CD8-positive, alpha-beta memory T cell (primary cell): ENCODE measurements at regions not wholly inside any gene's neighbourhood (a gene's known extent, or its start where the extent isn't known, plus 50 kb on each side); places are given as distances from the start of the nearest gene placed in this dataset.
"Not testable (repeated sequence)": the region's sequence is repeated elsewhere in the genome, so short reads cannot be mapped to it uniquely, and the experiment has no call there.

Source experiments
- CTCF ChIA-PET: fragments of 350-600 bp; sonication (Branson Sonifier 250); formaldehyde crosslinking; loops from one replicate; lab custom pipeline; 2021; ENCODE audit warnings: antibody characterized with exemption; lab: Charles Lee
- POLR2A ChIA-PET: fragments of 350-600 bp; sonication (Branson Sonifier 250); formaldehyde crosslinking; loops from one replicate; lab custom pipeline; 2021; ENCODE audit warnings: antibody characterized with exemption; lab: Charles Lee
- DNase-seq, 5 donors: peaks; one replicate each; pipeline versions ENCODE4 v3.0.0 to v3.0.0-alpha.2; 2020 to 2022; ENCODE audit warnings: mixed read lengths in 1 of 5
- H3K27ac ChIP-seq: one replicate; pipeline ENCODE4 v1.7.0; 2013; ENCODE audit warnings: low read depth, mild to moderate bottlenecking, low read length, moderate library complexity
- H3K27me3 ChIP-seq: 2 replicates; pipeline ENCODE4 v1.7.0; 2013; ENCODE audit warnings: low read length, mild to moderate bottlenecking; ENCODE audit not compliant: insufficient read depth, poor library complexity, severe bottlenecking
- H3K36me3 ChIP-seq: 2 replicates; pipeline ENCODE4 v1.7.0; 2013; ENCODE audit warnings: mild to moderate bottlenecking, low read length, moderate library complexity; ENCODE audit not compliant: insufficient read depth
- H3K4me1 ChIP-seq: 2 replicates; pipeline ENCODE4 v1.7.0; 2013; ENCODE audit warnings: mild to moderate bottlenecking, low read length, moderate library complexity; ENCODE audit not compliant: insufficient read depth
- H3K4me3 ChIP-seq: 2 replicates; pipeline ENCODE4 v1.7.0; 2013; ENCODE audit warnings: mild to moderate bottlenecking, low read length
- H3K9me3 ChIP-seq: 2 replicates; pipeline ENCODE4 v1.7.0; 2013; ENCODE audit warnings: mild to moderate bottlenecking, low read length
- H3K27ac Mint-ChIP-seq, 8 donors: one replicate each; pipeline ENCODE4 v1.8.0; 2020 to 2021; ENCODE audit warnings: mixed read lengths in 8 of 8, mild to moderate bottlenecking in 6 of 8, inconsistent platforms in 3 of 8, moderate library complexity in 3 of 8
- H3K27me3 Mint-ChIP-seq, 2 donors: one replicate each; pipeline ENCODE4 v1.8.0; 2020 to 2021; ENCODE audit warnings: mixed read lengths in 2 of 2, mild to moderate bottlenecking in 1 of 2, moderate library complexity in 1 of 2
- H3K36me3 Mint-ChIP-seq, 3 donors: one replicate each; pipeline ENCODE4 v1.8.0; 2020 to 2021; ENCODE audit warnings: mixed read lengths in 3 of 3, inconsistent platforms in 1 of 3, mild to moderate bottlenecking in 1 of 3
- H3K4me1 Mint-ChIP-seq, 3 donors: one replicate each; pipeline ENCODE4 v1.8.0; 2020 to 2021; ENCODE audit warnings: mixed read lengths in 3 of 3, inconsistent platforms in 1 of 3, mild to moderate bottlenecking in 1 of 3
- H3K4me3 Mint-ChIP-seq, 7 donors: one replicate each; pipeline ENCODE4 v1.8.0; 2020 to 2021; ENCODE audit warnings: mixed read lengths in 7 of 7, mild to moderate bottlenecking in 6 of 7, moderate library complexity in 4 of 7, inconsistent platforms in 2 of 7
- H3K9me3 Mint-ChIP-seq, 5 donors: one replicate each; pipeline ENCODE4 v1.8.0; 2020 to 2022; ENCODE audit warnings: mixed read lengths in 5 of 5, mild to moderate bottlenecking in 3 of 5, moderate library complexity in 2 of 5, inconsistent platforms in 1 of 5

GRCh38 chr16:59336136-59336695 is 602.1 kb upstream of the GOT2 start:
- Histone ChIP-seq H3K9me3 (no peaks in the 10 kb centered on the region), H3K27me3 (no peaks in the 10 kb centered on the region), H3K4me3 (no peak overlapping the region), H3K27ac (no peak overlapping the region), H3K4me1 (no peaks in the 10 kb centered on the region), H3K36me3 (no peaks in the 10 kb centered on the region)
- peaks cover 0 to 3% of the 10 kb centered on the region in 2 donors for H3K27me3 Mint-ChIP-seq
- CTCF ChIA-PET: no interaction called here
- no peak for DNase-seq
- H3K27ac Mint-ChIP-seq: no peak overlapping the region
- no peaks in the 10 kb centered on the region for H3K4me1 Mint-ChIP-seq
- no peak overlapping the region for H3K4me3 Mint-ChIP-seq
- H3K9me3 Mint-ChIP-seq: peaks cover 5 to 24% (median 19%) of the 10 kb centered on the region in 5 donors
- H3K36me3 Mint-ChIP-seq: no peaks in the 10 kb centered on the region
- POLR2A ChIA-PET: no interaction called here

GRCh38 chr16:59331708-59332107 is 597.6 kb upstream of the GOT2 start:
- H3K4me3 ChIP-seq, H3K27me3 Mint-ChIP-seq, H3K27ac ChIP-seq, H3K36me3 Mint-ChIP-seq, DNase-seq, CTCF ChIA-PET, H3K27me3 ChIP-seq, H3K36me3 ChIP-seq, H3K4me1 ChIP-seq, H3K27ac Mint-ChIP-seq, H3K4me1 Mint-ChIP-seq, H3K9me3 ChIP-seq, POLR2A ChIA-PET, H3K4me3 Mint-ChIP-seq: not testable (repeated sequence)
- H3K9me3 Mint-ChIP-seq: peaks cover 13 to 24% (median 17%) of the 10 kb centered on the region in 5 donors

DNA sequence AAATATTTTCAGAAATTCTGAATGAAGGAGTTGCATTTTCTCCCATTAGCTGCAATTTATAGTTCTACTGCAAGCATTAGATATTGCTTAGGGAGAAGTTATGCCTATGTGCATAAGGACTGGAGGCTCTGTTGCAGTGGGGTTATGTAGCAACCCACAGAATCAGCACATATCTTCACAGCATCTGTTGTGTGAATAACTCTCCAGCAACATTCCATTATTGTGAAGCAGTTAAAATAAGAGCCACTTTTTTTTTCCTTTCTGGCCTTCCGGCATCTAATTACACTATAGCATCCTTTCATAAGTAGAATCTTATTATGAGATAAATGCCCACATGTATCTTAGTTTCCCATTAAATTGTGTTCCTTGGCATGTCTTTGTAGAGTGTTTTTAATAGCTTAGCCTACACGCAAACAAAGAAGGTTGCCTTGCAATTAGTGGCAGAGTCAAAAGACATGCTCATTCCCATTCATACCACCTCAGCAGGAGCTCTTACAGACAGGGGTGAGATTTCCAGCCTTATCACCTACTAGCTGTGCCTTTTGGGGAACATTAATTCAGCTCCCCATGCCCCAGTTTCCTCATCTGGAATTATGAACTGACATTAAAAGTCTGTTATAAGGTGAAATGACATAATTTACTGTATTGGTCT is 596.0 kb upstream of the GOT2 start:
- H3K4me3 ChIP-seq: no peak overlapping the region
- Mint-ChIP-seq H3K27ac (no peak overlapping the region), H3K36me3 (no peaks in the 10 kb centered on the region), H3K4me1 (no peaks in the 10 kb centered on the region), H3K27me3 (peaks cover 0 to 3% of the 10 kb centered on the region in 2 donors), H3K4me3 (no peak overlapping the region), H3K9me3 (peaks cover 12 to 22% (median 15%) of the 10 kb centered on the region in 5 donors)
- no peak overlapping the region for H3K27ac ChIP-seq
- POLR2A ChIA-PET: no interaction called here
- H3K36me3 ChIP-seq: no peaks in the 10 kb centered on the region
- H3K27me3 ChIP-seq: no peaks in the 10 kb centered on the region
- H3K9me3 ChIP-seq: no peaks in the 10 kb centered on the region
- DNase-seq: no peak
- no peaks in the 10 kb centered on the region for H3K4me1 ChIP-seq
- CTCF ChIA-PET: interaction anchor here (0.7 kb wide), 1 partner anchor 66 kb away, joined by 3 read pairs; no protein-coding TSS in a partner anchor

- no peaks in the 10 kb centered on the region for H3K36me3 ChIP-seq
- no peak for DNase-seq
- Mint-ChIP-seq H3K4me1 (no peaks in the 10 kb centered on the region), H3K4me3 (no peak overlapping the region), H3K9me3 (peaks cover 15 to 28% (median 18%) of the 10 kb centered on the region in 5 donors), H3K36me3 (no peaks in the 10 kb centered on the region), H3K27me3 (no peaks in the 10 kb centered on the region), H3K27ac (no peak overlapping the region)
- H3K9me3 ChIP-seq: no peaks in the 10 kb centered on the region
- no peak overlapping the region for H3K27ac ChIP-seq
- no peak overlapping the region for H3K4me3 ChIP-seq
- ChIA-PET CTCF (no interaction called here), POLR2A (no interaction called here)
- H3K4me1 ChIP-seq: no peaks in the 10 kb centered on the region
- no peaks in the 10 kb centered on the region for H3K27me3 ChIP-seq
These were observed 594.8 kb upstream of the GOT2 start for GRCh38 chr16:59328961-59329360.

DNA sequence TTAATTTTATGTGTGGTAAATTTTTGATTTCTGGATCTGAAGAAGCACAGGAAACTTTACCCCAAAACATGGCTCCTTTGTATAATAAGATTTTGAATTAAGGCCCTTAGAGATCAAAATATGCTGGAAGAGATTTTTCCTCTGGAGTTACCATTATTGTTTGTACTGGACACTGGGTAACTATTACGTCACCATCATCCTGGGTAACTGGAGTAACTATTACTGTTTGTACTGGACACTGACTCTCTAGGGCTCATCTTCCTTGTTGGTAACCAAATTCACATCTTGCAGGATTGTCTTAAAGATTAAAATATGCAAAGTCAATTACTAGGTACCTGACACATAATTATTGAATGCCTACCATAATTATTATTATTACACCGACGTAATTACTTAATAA is 593.8 kb upstream of the GOT2 start:
- DNase-seq: no peak
- POLR2A ChIA-PET: no interaction called here

GRCh38 chr16:59326955-59327354 is 592.8 kb upstream of the GOT2 start:
- CTCF ChIA-PET: no interaction called here
- Mint-ChIP-seq H3K9me3 (peaks cover 12 to 23% (median 15%) of the 10 kb centered on the region in 5 donors), H3K4me3 (no peak overlapping the region), H3K36me3 (no peaks in the 10 kb centered on the region), H3K4me1 (no peaks in the 10 kb centered on the region), H3K27ac (no peak overlapping the region), H3K27me3 (no peaks in the 10 kb centered on the region)
- H3K27ac ChIP-seq: no peak overlapping the region
- POLR2A ChIA-PET: no interaction called here
- no peak overlapping the region for H3K4me3 ChIP-seq
- no peaks in the 10 kb centered on the region for H3K36me3 ChIP-seq
- no peaks in the 10 kb centered on the region for H3K9me3 ChIP-seq
- no peak for DNase-seq
- no peaks in the 10 kb centered on the region for H3K27me3 ChIP-seq
- H3K4me1 ChIP-seq: no peaks in the 10 kb centered on the region

More for the DNA sequence above, 593.8 kb upstream of the GOT2 start:
- Histone ChIP-seq H3K4me3 (no peak overlapping the region), H3K27ac (no peak overlapping the region), H3K4me1 (no peaks in the 10 kb centered on the region), H3K9me3 (no peaks in the 10 kb centered on the region), H3K27me3 (no peaks in the 10 kb centered on the region), H3K36me3 (no peaks in the 10 kb centered on the region)
- Mint-ChIP-seq H3K27me3 (no peaks in the 10 kb centered on the region), H3K36me3 (no peaks in the 10 kb centered on the region), H3K27ac (no peak overlapping the region), H3K4me3 (no peak overlapping the region), H3K9me3 (peaks cover 13 to 27% (median 16%) of the 10 kb centered on the region in 5 donors), H3K4me1 (no peaks in the 10 kb centered on the region)
- CTCF ChIA-PET: no interaction called here

DNA sequence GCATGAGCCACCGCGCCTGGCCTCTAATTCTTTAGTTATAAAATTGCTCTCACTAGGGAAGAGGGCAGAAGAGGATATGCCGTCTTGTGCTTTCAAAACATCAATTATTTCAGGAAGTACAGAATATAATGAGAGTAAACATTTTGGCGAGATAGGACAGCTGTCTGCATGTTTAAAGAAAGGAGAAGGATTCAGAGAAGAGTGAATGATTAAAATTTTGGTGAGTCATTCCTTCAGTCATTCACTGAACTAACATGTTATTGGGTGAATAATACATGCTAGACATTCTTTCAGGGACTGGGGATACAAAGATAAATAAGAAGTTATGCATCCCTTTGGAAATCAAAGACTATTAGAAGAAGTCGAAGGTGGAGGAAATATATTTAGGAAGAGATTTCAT is 590.3 kb upstream of the GOT2 start:
- no peaks in the 10 kb centered on the region for H3K4me1 ChIP-seq
- POLR2A ChIA-PET: no interaction called here

GRCh38 chr16:59320657-59321056 is 586.5 kb upstream of the GOT2 start:
- no peaks in the 10 kb centered on the region for H3K9me3 ChIP-seq
- Mint-ChIP-seq H3K4me1 (no peaks in the 10 kb centered on the region), H3K4me3 (no peak overlapping the region), H3K27ac (no peak overlapping the region), H3K9me3 (peaks cover 8 to 20% (median 14%) of the 10 kb centered on the region in 5 donors), H3K36me3 (no peaks in the 10 kb centered on the region), H3K27me3 (peaks cover 0 to 1% of the 10 kb centered on the region in 2 donors)
- H3K36me3 ChIP-seq: no peaks in the 10 kb centered on the region
- DNase-seq: no peak
- H3K27ac ChIP-seq: no peak overlapping the region
- H3K4me1 ChIP-seq: no peaks in the 10 kb centered on the region
- no peak overlapping the region for H3K4me3 ChIP-seq
- no peaks in the 10 kb centered on the region for H3K27me3 ChIP-seq
- POLR2A ChIA-PET: no interaction called here
- CTCF ChIA-PET: no interaction called here

More for the DNA sequence above, 590.3 kb upstream of the GOT2 start:
- CTCF ChIA-PET: no interaction called here
- H3K27me3 ChIP-seq: no peaks in the 10 kb centered on the region
- Mint-ChIP-seq H3K27me3 (no peaks in the 10 kb centered on the region), H3K36me3 (no peaks in the 10 kb centered on the region), H3K27ac (no peak overlapping the region), H3K9me3 (peaks cover 8 to 20% (median 18%) of the 10 kb centered on the region in 5 donors), H3K4me1 (no peaks in the 10 kb centered on the region), H3K4me3 (no peak overlapping the region)
- H3K9me3 ChIP-seq: no peaks in the 10 kb centered on the region
- no peaks in the 10 kb centered on the region for H3K36me3 ChIP-seq
- no peak overlapping the region for H3K27ac ChIP-seq
- no peak for DNase-seq
- no peak overlapping the region for H3K4me3 ChIP-seq
